ENCODE measurements at regions not wholly inside any gene's neighbourhood (a gene's known extent, or its start where the extent isn't known, plus 50 kb on each side); places are given as distances from the start of the nearest gene placed in this dataset.

DNA sequence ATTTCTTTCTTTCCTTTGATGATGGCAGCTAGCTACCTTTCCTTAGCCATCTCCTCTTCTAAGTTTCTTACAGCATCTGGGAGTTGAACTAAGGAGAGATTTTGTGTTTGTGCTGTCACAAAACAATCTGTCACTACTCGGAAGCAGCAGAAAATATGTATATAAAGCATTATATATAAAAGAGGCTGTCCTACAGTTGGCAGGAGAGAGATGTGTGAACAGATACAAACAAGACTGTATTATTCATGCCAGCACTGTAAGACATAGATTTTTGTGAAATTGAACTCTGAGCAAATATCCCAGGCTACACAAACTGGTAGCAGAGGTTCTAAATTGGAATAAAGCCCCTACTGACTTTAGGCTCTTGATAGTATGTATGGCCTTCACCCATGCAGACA lies 577.5 kb upstream of the NECTIN3 start:
- Histone ChIP-seq H3K4me1 (replicated peaks in 1 of 2) (no peaks in the 10 kb centered on the region), H3K9me3 (replicated peaks in 1 of 3) (no peaks in the 10 kb centered on the region), H3K36me3 (replicated peaks in 1 of 2) (no peaks in the 10 kb centered on the region), H3K27ac (no peak overlapping the region), H3K4me3 (no peak overlapping the region), H3K27me3 (no peaks in the 10 kb centered on the region)
- TF ChIP-seq POLR2A (IDR thresholded peaks at IDR 0.05): no peak
- TF ChIP-seq, protein P1, sequence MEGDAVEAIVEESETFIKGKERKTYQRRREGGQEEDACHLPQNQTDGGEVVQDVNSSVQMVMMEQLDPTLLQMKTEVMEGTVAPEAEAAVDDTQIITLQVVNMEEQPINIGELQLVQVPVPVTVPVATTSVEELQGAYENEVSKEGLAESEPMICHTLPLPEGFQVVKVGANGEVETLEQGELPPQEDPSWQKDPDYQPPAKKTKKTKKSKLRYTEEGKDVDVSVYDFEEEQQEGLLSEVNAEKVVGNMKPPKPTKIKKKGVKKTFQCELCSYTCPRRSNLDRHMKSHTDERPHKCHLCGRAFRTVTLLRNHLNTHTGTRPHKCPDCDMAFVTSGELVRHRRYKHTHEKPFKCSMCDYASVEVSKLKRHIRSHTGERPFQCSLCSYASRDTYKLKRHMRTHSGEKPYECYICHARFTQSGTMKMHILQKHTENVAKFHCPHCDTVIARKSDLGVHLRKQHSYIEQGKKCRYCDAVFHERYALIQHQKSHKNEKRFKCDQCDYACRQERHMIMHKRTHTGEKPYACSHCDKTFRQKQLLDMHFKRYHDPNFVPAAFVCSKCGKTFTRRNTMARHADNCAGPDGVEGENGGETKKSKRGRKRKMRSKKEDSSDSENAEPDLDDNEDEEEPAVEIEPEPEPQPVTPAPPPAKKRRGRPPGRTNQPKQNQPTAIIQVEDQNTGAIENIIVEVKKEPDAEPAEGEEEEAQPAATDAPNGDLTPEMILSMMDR (IDR thresholded peaks at IDR 0.05): no peak
- 39 to 88% (median 72%) methylated on average over 1 of the region's 1 CpG for WGBS, 4 donors
- no peak for DNase-seq
- intact Hi-C loops (cut with DNase I): no loop called here

DNA sequence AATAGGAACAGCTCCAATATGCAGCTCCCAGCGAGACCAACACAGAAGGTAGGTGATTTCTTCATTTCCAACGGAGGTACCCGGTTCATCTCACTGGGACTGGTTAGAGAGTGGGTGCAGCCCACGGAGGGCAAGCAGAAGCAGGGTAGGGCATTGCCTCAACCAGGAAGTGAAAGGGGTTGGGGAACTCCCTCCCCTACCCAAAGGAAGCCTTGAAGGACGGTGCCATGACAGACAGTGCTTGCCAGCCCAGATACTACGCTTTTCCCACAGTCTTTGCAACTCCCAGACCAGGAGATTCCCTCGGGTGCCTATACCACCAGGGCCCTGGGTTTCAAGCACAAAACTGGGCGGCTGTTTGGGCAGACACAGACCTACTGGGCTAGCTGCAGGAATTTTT lies 576.9 kb upstream of the NECTIN3 start:
- no peak overlapping the region for H3K4me3 ChIP-seq
- H3K9me3 ChIP-seq (replicated peaks in 1 of 3): no peaks in the 10 kb centered on the region
- WGBS, 4 donors: 63 to 83% (median 79%) methylated on average over 8 of the region's 8 CpGs
- no peaks in the 10 kb centered on the region for H3K4me1 ChIP-seq (replicated peaks in 1 of 2)
- intact Hi-C loops (cut with DNase I): no loop called here
- H3K27me3 ChIP-seq: no peaks in the 10 kb centered on the region
- H3K36me3 ChIP-seq (replicated peaks in 1 of 2): no peaks in the 10 kb centered on the region
- no peak overlapping the region for H3K27ac ChIP-seq
- no peak for TF ChIP-seq POLR2A (IDR thresholded peaks at IDR 0.05)
- TF ChIP-seq, protein P1 (IDR thresholded peaks at IDR 0.05): no peak
- no peak for DNase-seq

GRCh38 chr3:110495201-110495927 lies 576.3 kb upstream of the NECTIN3 start:
- Histone ChIP-seq H3K9me3 (replicated peaks in 1 of 3) (no peaks in the 10 kb centered on the region), H3K27ac (no peak overlapping the region), H3K36me3 (replicated peaks in 1 of 2) (no peaks in the 10 kb centered on the region), H3K4me3 (no peak overlapping the region), H3K27me3 (no peaks in the 10 kb centered on the region), H3K4me1 (replicated peaks in 1 of 2) (no peaks in the 10 kb centered on the region)
- intact Hi-C loops (cut with DNase I): no loop called here
- DNase-seq: no peak
- WGBS, 4 donors: 77 to 83% (median 78%) methylated on average over 4 to 9 of the region's 9 CpGs
- TF ChIP-seq POLR2A (IDR thresholded peaks at IDR 0.05): no peak
- TF ChIP-seq, protein P1 (IDR thresholded peaks at IDR 0.05): no peak

DNA sequence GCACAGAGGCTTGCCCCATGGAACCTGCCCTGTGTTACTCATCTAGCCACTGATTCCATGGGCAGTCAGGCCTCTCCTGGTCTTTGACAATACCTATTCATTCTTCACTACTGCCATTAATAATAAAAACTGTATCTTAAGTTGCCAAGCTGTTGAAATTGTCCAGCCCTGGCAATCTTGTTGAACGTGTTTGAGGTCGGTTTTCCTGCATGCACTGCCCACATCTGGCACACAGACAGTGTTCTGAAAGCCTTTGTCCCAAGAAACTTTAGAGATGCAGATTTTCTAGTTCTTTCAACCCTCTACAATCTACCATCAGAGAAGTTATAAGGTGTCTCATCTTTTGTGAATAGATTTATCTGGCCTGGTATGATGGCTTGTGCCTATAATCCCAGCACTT lies 567.2 kb upstream of the NECTIN3 start:
- no peaks in the 10 kb centered on the region for H3K9me3 ChIP-seq (replicated peaks in 1 of 3)
- no peaks in the 10 kb centered on the region for H3K27me3 ChIP-seq
- no peak overlapping the region for H3K27ac ChIP-seq
- intact Hi-C loops (cut with DNase I): no loop called here
- TF ChIP-seq, protein P1 (IDR thresholded peaks at IDR 0.05): no peak
- TF ChIP-seq POLR2A (IDR thresholded peaks at IDR 0.05): no peak
- no peaks in the 10 kb centered on the region for H3K36me3 ChIP-seq (replicated peaks in 1 of 2)
- no peaks in the 10 kb centered on the region for H3K4me1 ChIP-seq (replicated peaks in 1 of 2)
- WGBS, 4 donors: 69 to 84% (median 72%) methylated on average over 2 of the region's 2 CpGs
- no peak overlapping the region for H3K4me3 ChIP-seq
- no peak for DNase-seq
